Adrenal gland (tissue), 9 donors: ENCODE measurements at regions not wholly inside any gene's neighbourhood (a gene's known extent, or its start where the extent isn't known, plus 50 kb on each side); places are given as distances from the start of the nearest gene placed in this dataset.

Experiments
- DNase-seq, 7 donors: peaks; one replicate each; pipeline ENCODE4 v3.0.0-alpha.2; 2019 to 2020
- H3K27ac ChIP-seq, 5 donors: fragments of 200-600 bp; sonication (generic) in 4 of 5; 1 replicate in 3 of 5; 2 replicates in 2 of 5; pipeline versions ENCODE4 v1.5.1 to v1.8.0; 2016 to 2020; ENCODE audit warnings: mild to moderate bottlenecking in 1 of 5
- H3K27me3 ChIP-seq: fragments of 200-600 bp; 2 replicates; pipeline ENCODE4 v1.8.0; 2021
- H3K36me3 ChIP-seq, 2 donors: fragments of 200-600 bp; replicated peaks in 1 of 2; 1 replicate in 1 of 2; 2 replicates in 1 of 2; pipeline versions ENCODE4 v1.5.1 to v1.8.0; 2018 to 2022
- H3K4me1 ChIP-seq, 2 donors: fragments of 200-600 bp; replicated peaks in 1 of 2; 1 replicate in 1 of 2; 2 replicates in 1 of 2; pipeline versions ENCODE4 v1.5.1 to v1.8.0; 2018 to 2021
- H3K4me3 ChIP-seq, 4 donors: fragments of 200-600 bp; sonication (generic) in 3 of 4; one replicate each; pipeline ENCODE4 v1.5.1; 2016 to 2018
- H3K9me3 ChIP-seq, 3 donors: fragments of 200-600 bp; sonication (generic) in 1 of 3; replicated peaks in 1 of 3; 1 replicate in 2 of 3; 2 replicates in 1 of 3; pipeline versions ENCODE4 v1.5.1 to v1.8.0; 2016 to 2021
- POLR2A ChIP-seq, 2 donors: fragments of 450-650 bp; IDR thresholded peaks; one replicate each; pipeline ENCODE4 v1.6.1; 2017; ENCODE audit warnings: antibody characterized with exemption in 2 of 2, mild to moderate bottlenecking in 2 of 2, moderate library complexity in 1 of 2
- WGBS, 4 donors: extraction: QIAGEN DNeasy Blood & Tissue Kit in 2 of 4; methylation state at CpG; one replicate each; pipeline versions ENCODE4 v1.1.5 to v1.1.7; 2013 to 2017; 5-methylcytosine and 5-hydroxymethylcytosine counted together
- intact Hi-C, 2 donors: fragments of 100-400 bp; cut with DNase I; formaldehyde crosslinking; loops; one replicate each; pipeline versions ENCODE4 v1.14.1 to v1.15.0; 2022 to 2023
- TF ChIP-seq, protein P1 (sequence below), 6 experiments: fragments of 450-650 bp in 4 of 6; fragments of 200-600 bp in 2 of 6; sonication (generic) in 1 of 6; IDR thresholded peaks; 1 replicate in 5 of 6; 2 replicates in 1 of 6; pipeline versions ENCODE4 v1.5.1 to v1.8.0; 2016 to 2021; ENCODE audit warnings: antibody characterized with exemption in 6 of 6, mild to moderate bottlenecking in 2 of 6, moderate library complexity in 1 of 6
- donor health status: healthy with polysubstance abuse.
- donor health status: Bipolar disorder and iron deficiency.
- donor health status: DM: yes; HTN: yes; CAD: no.
- donor health status: DM: no; HTN: no; CAD: no.
- donor health status: DM: no; HTN: no; CAD: no.

DNA sequence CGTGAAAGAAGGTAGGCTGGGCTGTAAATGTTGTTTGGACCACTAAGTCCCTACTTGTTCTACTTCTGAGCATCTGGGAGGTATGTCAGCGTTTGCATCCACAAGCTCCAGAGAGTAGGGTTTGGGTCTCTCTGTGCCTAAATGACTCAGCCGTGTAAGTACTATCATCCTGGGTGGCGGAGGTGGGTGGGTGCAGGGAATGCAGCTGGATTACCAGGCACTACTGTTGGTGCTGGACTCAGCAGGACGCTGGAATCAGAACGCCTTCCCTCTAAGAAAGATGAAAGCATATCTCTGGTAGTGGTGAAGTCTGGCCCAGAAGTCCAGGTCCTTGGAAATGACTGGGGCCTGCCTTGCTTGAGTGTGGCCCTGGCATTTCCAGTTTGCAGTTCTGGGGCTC is 289.7 kb downstream of the PCNX1 start:
- no peaks in the 10 kb centered on the region for H3K4me1 ChIP-seq

DNA sequence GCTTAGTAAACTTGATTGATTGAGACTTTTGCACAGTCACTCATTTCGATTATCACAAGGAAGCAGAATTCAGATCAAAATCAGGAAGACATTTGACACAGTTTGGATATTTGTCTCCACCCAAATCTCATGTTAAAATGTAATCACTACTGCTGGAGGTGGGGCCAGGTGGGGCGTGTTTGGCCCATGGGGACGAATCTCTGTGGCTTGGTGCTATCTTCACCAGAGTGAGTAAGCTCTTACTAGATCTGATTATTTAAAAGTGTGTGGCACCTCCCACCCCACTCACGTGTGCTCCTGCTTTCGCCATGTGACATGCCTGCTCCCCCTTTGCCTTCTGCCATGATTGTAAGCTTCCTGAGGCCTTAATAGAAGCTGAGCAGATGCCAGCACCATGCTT is 291.4 kb downstream of the PCNX1 start:
- TF ChIP-seq, protein P1, sequence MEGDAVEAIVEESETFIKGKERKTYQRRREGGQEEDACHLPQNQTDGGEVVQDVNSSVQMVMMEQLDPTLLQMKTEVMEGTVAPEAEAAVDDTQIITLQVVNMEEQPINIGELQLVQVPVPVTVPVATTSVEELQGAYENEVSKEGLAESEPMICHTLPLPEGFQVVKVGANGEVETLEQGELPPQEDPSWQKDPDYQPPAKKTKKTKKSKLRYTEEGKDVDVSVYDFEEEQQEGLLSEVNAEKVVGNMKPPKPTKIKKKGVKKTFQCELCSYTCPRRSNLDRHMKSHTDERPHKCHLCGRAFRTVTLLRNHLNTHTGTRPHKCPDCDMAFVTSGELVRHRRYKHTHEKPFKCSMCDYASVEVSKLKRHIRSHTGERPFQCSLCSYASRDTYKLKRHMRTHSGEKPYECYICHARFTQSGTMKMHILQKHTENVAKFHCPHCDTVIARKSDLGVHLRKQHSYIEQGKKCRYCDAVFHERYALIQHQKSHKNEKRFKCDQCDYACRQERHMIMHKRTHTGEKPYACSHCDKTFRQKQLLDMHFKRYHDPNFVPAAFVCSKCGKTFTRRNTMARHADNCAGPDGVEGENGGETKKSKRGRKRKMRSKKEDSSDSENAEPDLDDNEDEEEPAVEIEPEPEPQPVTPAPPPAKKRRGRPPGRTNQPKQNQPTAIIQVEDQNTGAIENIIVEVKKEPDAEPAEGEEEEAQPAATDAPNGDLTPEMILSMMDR (IDR thresholded peaks at IDR 0.05), result no peak
- TF ChIP-seq POLR2A (IDR thresholded peaks at IDR 0.05), result no peak
- no peak overlapping the region for H3K27ac ChIP-seq
- 80 to 84% (median 82%) methylated on average over 5 of the region's 5 CpGs for WGBS, 4 donors
- H3K27me3 ChIP-seq, result no peaks in the 10 kb centered on the region
- H3K4me1 ChIP-seq, result no peaks in the 10 kb centered on the region
- intact Hi-C loops, result no loop called here
- H3K4me3 ChIP-seq, result no peak overlapping the region
- DNase-seq, result no peak
- H3K9me3 ChIP-seq, result no peaks in the 10 kb centered on the region
- no peaks in the 10 kb centered on the region for H3K36me3 ChIP-seq

More for the DNA sequence above, 289.7 kb downstream of the PCNX1 start:
- WGBS, 4 donors, result 83 to 94% (median 90%) methylated on average over 5 to 6 of the region's 6 CpGs
- no peak overlapping the region for H3K27ac ChIP-seq
- intact Hi-C loops, result no loop called here
- no peaks in the 10 kb centered on the region for H3K9me3 ChIP-seq
- H3K27me3 ChIP-seq, result no peaks in the 10 kb centered on the region
- no peak for DNase-seq
- no peaks in the 10 kb centered on the region for H3K36me3 ChIP-seq
- no peak overlapping the region for H3K4me3 ChIP-seq
- no peak for TF ChIP-seq POLR2A (IDR thresholded peaks at IDR 0.05)
- TF ChIP-seq, protein P1 (IDR thresholded peaks at IDR 0.05), result no peak

DNA sequence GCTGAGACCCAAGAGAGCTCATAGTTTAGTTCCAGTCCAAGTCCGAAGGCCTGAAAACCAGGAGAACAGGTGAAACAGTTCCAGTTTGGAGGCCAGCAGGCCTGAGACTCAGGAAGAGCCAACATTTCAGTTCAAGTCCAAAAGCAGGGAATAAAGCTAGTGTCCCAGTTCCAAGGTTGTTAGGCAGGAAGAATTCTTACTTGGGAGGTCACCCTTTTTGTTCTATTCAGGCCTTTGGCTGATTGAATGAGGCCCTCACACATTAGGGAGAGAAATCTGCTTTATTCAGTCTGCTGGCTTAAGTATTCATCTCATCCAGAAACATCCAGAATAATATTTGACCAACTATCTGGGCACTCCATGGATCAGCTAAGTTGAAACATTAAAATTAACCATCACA is 294.6 kb downstream of the PCNX1 start:
- Histone ChIP-seq H3K4me1 (no peaks in the 10 kb centered on the region), H3K36me3 (no peaks in the 10 kb centered on the region), H3K4me3 (no peak overlapping the region), H3K27me3 (no peaks in the 10 kb centered on the region), H3K9me3 (no peaks in the 10 kb centered on the region), H3K27ac (no peak overlapping the region)
- 83 to 100% (median 97%) methylated on average over 1 of the region's 1 CpG for WGBS, 4 donors
- TF ChIP-seq, protein P1 (IDR thresholded peaks at IDR 0.05), result no peak
- no peak for TF ChIP-seq POLR2A (IDR thresholded peaks at IDR 0.05)
- intact Hi-C loops, result no loop called here
- DNase-seq, result no peak

DNA sequence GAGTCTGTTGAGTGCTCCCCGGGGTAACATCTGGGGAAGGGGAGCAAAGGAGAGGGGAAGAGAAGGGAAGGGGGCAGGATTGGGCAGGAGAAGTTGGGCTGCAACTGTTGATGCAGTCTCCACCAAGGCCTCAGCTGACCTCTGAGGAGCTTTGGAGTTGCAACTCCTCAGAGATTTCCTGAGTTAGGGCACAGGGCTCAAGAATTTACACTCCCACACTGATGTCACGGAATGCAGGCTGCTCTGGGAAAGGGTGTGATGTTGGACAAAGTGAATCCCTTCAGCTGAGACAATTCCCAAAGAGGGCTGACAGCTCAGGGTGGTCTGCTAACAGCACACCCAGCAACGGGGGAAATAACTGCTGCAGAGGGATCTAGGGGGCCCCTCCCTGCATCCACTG is 295.6 kb downstream of the PCNX1 start:
- Histone ChIP-seq H3K27me3 (no peaks in the 10 kb centered on the region), H3K4me1 (no peaks in the 10 kb centered on the region), H3K4me3 (no peak overlapping the region), H3K36me3 (no peaks in the 10 kb centered on the region), H3K9me3 (no peaks in the 10 kb centered on the region), H3K27ac (no peak overlapping the region)
- intact Hi-C loops, result no loop called here
- no peak for DNase-seq
- WGBS, 4 donors, result 66 to 78% (median 76%) methylated on average over 2 to 3 of the region's 3 CpGs
- TF ChIP-seq POLR2A (IDR thresholded peaks at IDR 0.05), result no peak
- TF ChIP-seq, protein P1 (IDR thresholded peaks at IDR 0.05), result no peak
